Activated T-cell treated with anti-CD3 and anti-CD28 coated beads for 48 hours (primary cell): ENCODE measurements at regions not wholly inside any gene's neighbourhood (a gene's known extent, or its start where the extent isn't known, plus 50 kb on each side); places are given as distances from the start of the nearest gene placed in this dataset.
"Not testable (repeated sequence)": the region's sequence is repeated elsewhere in the genome, so short reads cannot be mapped to it uniquely, and the experiment has no call there.

ENCODE experiments used
- DNase-seq: peaks from one replicate; pipeline ENCODE4 v3.0.0-alpha.2; 2020; ENCODE audit warnings: low read depth

GRCh38 chrX:45577361-45577760 lies 376.7 kb upstream of the DIPK2B start:
- no peak for DNase-seq

- DNase-seq, result no peak
Observed at GRCh38 chrX:45571453-45571852, 370.8 kb upstream of the DIPK2B start.

GRCh38 chrX:45566456-45566855 lies 365.8 kb upstream of the DIPK2B start:
- no peak for DNase-seq

GRCh38 chrX:45557387-45557786 lies 356.7 kb upstream of the DIPK2B start:
- no peak for DNase-seq

DNA sequence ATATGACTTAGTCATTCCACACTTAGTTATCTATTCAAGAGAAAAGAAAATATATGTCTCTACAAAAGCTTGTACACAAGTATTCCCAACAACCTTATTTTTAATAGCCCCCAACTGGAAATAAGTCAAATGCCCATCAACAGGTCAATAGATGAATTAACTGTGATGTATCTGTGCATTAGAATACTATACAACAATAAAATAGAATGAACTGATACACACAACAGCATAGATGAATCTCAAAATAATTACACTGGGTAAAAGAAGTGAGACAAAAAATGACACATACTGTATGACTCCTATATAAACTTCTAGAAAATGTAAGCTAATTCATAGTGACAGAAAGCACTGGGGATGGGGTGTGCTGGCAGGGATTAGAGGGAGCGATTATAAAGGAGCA lies 354.1 kb upstream of the DIPK2B start:
- DNase-seq, result no peak

DNA sequence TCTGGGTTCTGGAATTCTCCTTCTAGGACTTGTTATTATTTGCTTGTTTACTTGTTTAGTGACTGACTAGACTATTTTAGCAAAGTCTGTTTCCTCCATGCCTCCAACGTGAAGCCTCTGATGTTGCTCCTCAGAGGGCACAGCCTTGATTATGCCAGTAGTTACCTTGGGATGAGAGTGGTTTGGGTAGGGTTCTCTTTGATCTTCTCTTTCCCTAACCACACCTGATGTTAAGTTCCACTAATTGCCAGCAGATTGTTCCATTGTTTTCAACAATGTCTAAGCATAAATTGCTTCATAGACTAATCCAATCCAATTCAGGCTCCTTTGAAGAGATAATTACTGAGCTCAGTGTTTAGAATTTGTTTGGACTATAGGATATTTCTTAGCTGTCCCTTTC lies 352.7 kb upstream of the DIPK2B start:
- no peak for DNase-seq

DNA sequence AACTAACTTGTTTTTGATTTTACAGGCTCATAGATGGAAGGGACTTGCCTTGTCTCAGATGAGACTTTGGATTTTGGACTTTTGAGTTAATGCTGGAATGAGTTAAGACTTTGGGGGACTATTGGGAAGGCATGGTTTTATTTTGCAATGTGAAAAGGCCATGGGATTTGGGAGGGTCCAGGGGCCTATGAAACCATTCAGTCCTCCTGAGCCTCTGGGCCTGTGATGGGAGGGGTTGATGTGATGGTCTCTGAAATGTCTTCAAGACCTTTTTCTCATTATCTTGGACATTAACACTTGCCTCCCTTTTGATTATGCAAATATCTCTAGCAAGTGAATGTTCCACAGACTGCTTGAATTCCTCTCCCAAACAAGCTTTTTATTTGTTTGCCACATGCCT lies 346.0 kb upstream of the DIPK2B start:
- DNase-seq, result not testable (repeated sequence)

GRCh38 chrX:45540181-45540580 lies 339.5 kb upstream of the DIPK2B start:
- DNase-seq, result no peak

DNA sequence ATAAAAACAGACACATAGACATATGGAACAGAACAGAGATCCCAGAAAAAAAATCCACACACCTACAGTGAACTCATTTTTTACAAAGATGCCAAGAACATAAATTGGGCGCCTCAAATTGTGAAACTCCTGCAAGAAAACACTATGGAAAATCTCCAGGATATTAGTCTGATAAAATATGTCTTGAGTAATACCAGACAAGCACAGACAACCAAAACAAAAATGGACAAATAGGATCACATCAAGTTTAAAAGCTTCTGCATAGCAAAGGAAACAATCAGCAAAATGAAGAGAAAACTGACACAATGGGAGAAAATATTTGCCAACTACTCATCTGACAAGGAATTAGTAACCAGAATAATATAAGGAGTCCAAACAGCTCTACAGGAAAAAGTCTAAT lies 337.3 kb upstream of the DIPK2B start:
- no peak for DNase-seq

DNA sequence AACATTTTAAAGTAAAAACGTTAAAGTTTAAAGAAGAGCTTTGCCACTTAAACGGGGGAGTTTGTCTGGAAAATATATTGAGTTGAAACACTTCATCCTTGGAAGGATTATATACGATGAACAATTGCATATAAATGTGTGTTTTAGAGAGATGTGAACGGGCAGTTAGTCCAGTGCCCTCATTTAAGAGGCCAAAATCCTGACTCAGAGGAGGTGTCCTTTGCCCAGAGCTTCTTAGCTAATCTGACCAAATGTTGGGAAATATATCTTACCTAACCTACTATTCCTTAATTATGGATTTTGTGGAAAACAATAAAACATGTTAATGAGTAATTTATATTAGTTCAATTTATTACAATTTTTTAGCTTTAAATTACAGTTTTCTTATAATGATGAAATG lies 327.2 kb upstream of the DIPK2B start:
- DNase-seq, result no peak

DNA sequence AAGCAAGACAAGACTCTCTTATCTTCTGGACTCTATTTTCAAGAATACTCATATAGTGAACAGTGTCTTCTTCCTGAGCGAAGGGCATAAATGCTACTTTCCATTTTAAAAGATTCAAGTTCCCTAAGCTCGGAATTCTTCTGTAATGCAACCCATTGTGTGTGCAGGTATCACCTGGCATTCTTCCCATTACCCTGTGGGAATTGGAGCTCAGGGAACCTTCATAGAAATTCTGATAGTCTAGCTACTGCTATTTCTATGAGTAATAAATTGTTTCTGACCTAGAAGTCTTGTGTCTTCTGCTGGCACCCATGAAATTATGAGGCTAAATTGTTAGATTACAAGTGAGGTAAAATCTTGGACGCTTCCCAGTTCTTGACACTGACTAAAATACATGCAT lies 324.1 kb upstream of the DIPK2B start:
- no peak for DNase-seq

GRCh38 chrX:45524296-45524695 lies 323.6 kb upstream of the DIPK2B start:
- no peak for DNase-seq

DNA sequence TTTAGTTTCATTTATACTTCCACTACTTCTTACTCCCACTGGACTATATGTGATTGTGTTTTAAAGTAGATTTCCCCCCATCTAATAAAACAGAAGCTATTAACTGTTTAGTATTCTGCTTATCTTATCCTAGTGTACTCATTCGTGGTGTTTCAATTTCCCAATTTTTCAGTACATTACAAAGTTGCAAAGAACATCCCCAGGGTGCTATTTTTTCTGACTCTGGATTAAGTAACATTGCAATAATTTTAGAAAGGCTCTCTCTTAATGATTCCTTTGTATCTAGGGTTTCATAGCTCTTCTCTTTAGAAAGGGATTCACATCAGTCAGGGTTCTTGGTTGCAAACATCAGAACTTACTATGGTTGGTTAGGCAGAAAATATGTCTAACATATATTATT lies 317.9 kb upstream of the DIPK2B start:
- no peak for DNase-seq

DNA sequence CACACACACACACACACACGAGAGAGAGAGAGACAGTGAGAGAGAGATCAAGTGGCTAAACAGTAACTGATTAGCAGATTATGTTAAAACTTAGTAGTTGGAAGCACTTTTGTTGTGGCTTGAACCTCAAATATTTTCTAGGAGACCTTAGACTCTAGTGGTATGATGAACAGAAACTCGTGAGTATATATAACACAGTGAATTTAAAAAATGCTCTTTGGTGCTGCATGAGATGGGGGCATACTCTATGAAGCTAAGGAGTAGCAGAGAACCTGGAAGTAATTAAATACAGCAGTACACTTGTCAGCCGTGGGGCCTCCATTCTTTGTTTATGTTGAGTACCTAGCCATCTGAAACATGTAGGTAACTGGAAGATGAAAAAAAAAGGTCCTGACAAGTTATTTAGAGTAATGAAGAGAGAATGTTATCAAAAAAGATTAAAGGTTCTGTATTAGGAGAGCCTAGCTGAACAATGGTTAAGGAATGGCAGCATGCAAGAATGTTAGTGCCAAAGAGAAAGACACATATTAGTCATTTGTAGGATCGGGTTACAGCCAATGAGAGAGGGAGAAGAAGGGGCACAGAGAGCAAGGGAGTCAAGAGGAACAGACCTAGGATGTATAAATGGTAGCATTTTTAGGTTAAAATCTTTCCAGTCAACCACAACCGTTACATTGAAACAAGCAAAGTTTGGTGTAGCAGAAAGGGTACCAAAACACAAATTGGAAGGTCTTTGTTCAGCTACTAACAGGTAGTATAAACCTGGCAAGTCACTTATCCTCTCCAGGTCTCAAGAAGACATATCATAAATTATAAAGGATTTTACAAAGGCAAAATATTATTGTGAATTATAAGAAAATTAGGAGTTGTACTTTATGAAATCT lies 316.7 kb upstream of the DIPK2B start:
- DNase-seq, result no peak

- no peak for DNase-seq
Observed at GRCh38 chrX:45515262-45516215, 314.9 kb upstream of the DIPK2B start.

DNA sequence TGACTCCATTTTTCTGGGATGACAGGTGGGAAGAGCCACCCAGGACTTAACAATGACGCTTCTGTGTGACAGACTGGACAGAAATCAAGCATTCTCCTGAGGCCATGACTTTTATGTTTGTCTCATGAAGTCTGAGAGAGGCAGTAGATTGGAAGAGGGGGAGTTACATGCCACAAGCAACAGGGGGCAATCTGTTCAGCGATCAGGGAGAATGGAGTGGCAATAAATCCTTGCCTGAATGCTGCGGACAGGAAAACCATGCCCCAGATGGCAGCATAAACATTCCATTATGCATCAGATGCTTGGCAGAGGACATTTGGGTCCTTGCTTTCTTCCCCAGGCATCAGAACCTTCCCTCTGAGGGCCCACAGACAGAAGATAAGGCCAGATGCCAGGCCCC lies 312.4 kb upstream of the DIPK2B start:
- DNase-seq, result no peak

DNA sequence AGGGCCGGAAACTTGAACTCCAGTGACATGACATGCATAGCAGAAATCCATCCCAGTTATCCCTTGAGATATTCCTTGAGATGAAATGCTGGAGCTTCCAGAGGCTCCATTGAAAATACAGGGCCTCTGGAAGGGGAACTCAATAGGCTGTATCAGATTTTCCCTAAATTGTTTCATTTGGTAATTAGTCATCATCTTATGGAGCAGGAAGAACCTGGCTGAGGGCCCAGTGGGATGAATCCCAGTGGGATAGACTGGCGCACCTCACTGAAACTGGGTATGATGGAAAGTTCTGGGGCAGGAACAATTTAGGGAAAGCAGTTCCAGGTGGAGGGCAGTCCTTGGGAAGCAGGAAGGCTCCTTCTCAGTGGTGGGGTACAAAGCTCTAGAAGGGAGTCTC lies 307.8 kb upstream of the DIPK2B start:
- DNase-seq, result no peak

- no peak for DNase-seq
Observed at GRCh38 chrX:45506149-45506730, 305.6 kb upstream of the DIPK2B start.

DNA sequence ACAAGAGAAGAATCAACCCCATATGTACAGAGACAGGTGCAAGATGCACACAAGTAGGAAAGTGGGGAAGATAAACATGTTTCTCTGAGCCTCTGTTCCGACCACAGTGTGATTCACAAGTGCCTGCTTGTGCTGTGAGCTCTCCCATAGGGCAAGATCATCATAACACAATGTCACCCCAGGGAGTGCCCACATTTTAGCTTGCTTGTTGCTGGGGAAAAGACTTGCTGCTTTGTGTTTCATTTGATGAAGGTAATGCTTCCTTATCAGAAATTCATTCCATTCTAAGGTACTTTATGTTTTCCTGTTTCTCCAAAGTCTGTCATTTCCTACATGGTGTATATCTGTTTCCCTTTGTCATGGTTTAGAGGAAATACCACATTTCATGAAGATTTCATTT lies 304.5 kb upstream of the DIPK2B start:
- no peak for DNase-seq

- not testable (repeated sequence) for DNase-seq
Observed at GRCh38 chrX:45503787-45504362, 303.2 kb upstream of the DIPK2B start.

DNA sequence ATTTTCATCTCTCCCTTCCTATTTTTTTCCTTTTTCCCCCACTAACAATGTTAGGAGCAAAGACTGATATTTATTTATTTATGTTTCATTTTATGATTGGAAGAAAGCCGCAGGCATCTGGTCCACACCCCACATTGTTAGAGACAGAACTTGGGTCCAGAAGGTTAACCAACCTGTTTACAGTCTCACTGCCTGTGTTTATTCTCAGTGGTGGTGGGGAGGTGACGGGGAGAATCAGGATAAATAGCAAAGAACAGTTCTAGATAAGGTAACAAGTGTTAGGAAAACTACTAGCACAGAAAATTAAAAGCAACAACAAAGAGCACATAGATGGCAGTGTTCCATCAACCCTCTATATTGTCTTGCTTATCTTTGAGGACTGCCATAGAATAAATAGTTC lies 301.7 kb upstream of the DIPK2B start:
- no peak for DNase-seq

GRCh38 chrX:45497290-45497689 lies 296.6 kb upstream of the DIPK2B start:
- DNase-seq, result no peak
